SK-N-SH treated with all-trans-retinoic acid at 6 μM for 48 hours (cell line): ENCODE measurements at regions not wholly inside any gene's neighbourhood (a gene's known extent, or its start where the extent isn't known, plus 50 kb on each side); places are given as distances from the start of the nearest gene placed in this dataset.

Experiments
- ATAC-seq: fragments of 200-7000 bp; cut with Tn5 transposase; 3 replicates; pipeline ENCODE4 v1.9.1; 2020; ENCODE audit warnings: mild to moderate bottlenecking, moderate library complexity
- ARNTL ChIP-seq: fragments of 450-650 bp; formaldehyde crosslinking; IDR thresholded peaks from 2 replicates; pipeline ENCODE4 v1.5.0; 2020; ENCODE audit warnings: low read depth, mild to moderate bottlenecking, moderate library complexity, borderline replicate concordance
- BACH2 ChIP-seq: fragments of 250-450 bp; sonication (Bioruptor Pico); IDR thresholded peaks from 2 replicates; pipeline ENCODE4 v1.9.0; 2021; ENCODE audit warnings: mild to moderate bottlenecking, borderline replicate concordance
- CSDC2 ChIP-seq: fragments of 250-450 bp; sonication (Bioruptor Pico); IDR thresholded peaks from 2 replicates; pipeline ENCODE4 v1.5.0; 2020; ENCODE audit warnings: mild to moderate bottlenecking, moderate library complexity
- ESRRG ChIP-seq: fragments of 250-450 bp; sonication (Bioruptor Pico); IDR thresholded peaks from 2 replicates; pipeline ENCODE4 v1.6.1; 2021; ENCODE audit warnings: mild to moderate bottlenecking
- ISL1 ChIP-seq: fragments of 250-450 bp; sonication (Bioruptor Pico); IDR thresholded peaks from 2 replicates; pipeline ENCODE4 v2.1.2; 2022; ENCODE audit warnings: mild to moderate bottlenecking, moderate library complexity
- OSR1 ChIP-seq: fragments of 250-450 bp; sonication (Bioruptor Pico); IDR thresholded peaks from 2 replicates; pipeline ENCODE4 v1.8.0; 2022; ENCODE audit warnings: moderate library complexity, mild to moderate bottlenecking, inconsistent platforms
- RARB ChIP-seq: fragments of 250-450 bp; sonication (Bioruptor Pico); IDR thresholded peaks from 2 replicates; pipeline ENCODE4 v1.8.0; 2021; ENCODE audit warnings: mild to moderate bottlenecking, moderate library complexity
- SNAI2 ChIP-seq: fragments of 250-450 bp; sonication (Bioruptor Pico); IDR thresholded peaks from 2 replicates; pipeline ENCODE4 v1.5.0; 2020; ENCODE audit warnings: mild to moderate bottlenecking, moderate library complexity
- TCF4 ChIP-seq: fragments of 250-450 bp; sonication (Bioruptor Pico); IDR thresholded peaks from 2 replicates; pipeline ENCODE4 v1.8.0; 2021; ENCODE audit warnings: mild to moderate bottlenecking, moderate library complexity, borderline replicate concordance
- TOX ChIP-seq: fragments of 250-450 bp; sonication (Bioruptor Pico); IDR thresholded peaks from 2 replicates; pipeline ENCODE4 v1.8.0; 2021; ENCODE audit warnings: mild to moderate bottlenecking, moderate library complexity, borderline replicate concordance
- ZC3H10 ChIP-seq: fragments of 250-450 bp; sonication (Bioruptor Pico); IDR thresholded peaks from 2 replicates; pipeline ENCODE4 v1.5.1; 2021; ENCODE audit warnings: mild to moderate bottlenecking, moderate library complexity
- ZFP3 ChIP-seq: fragments of 250-450 bp; sonication (Bioruptor Pico); IDR thresholded peaks from 2 replicates; pipeline ENCODE4 v1.5.0; 2020; ENCODE audit warnings: mild to moderate bottlenecking, moderate library complexity
- ZFP30 ChIP-seq: fragments of 450-650 bp; formaldehyde crosslinking; IDR thresholded peaks from 2 replicates; pipeline ENCODE4 v1.5.0; 2022; ENCODE audit warnings: mild to moderate bottlenecking, moderate library complexity
- ZNF565 ChIP-seq: fragments of 450-650 bp; formaldehyde crosslinking; conservative IDR thresholded peaks from 2 replicates; pipeline ENCODE4 v1.5.0; 2020; ENCODE audit warnings: low read depth, mild to moderate bottlenecking, moderate library complexity
- ZNF70 ChIP-seq: fragments of 450-650 bp; formaldehyde crosslinking; IDR thresholded peaks from 2 replicates; pipeline ENCODE4 v1.5.0; 2020; ENCODE audit warnings: mild to moderate bottlenecking, moderate library complexity
- ZNF8 ChIP-seq: fragments of 450-650 bp; formaldehyde crosslinking; IDR thresholded peaks from 2 replicates; pipeline ENCODE4 v1.5.0; 2020; ENCODE audit warnings: mild to moderate bottlenecking, moderate library complexity
- TF ChIP-seq, protein P1 (sequence below): fragments of 250-450 bp; sonication (Bioruptor Pico); IDR thresholded peaks from 2 replicates; pipeline ENCODE4 v1.8.0; 2020; ENCODE audit warnings: mild to moderate bottlenecking, moderate library complexity, borderline replicate concordance
- TF ChIP-seq, protein P2 (sequence below): fragments of 250-450 bp; sonication (Bioruptor Pico); IDR thresholded peaks from 2 replicates; pipeline ENCODE4 v1.8.0; 2021; ENCODE audit warnings: low read depth, mild to moderate bottlenecking, moderate library complexity, borderline replicate concordance
- TF ChIP-seq, protein P3 (sequence below): fragments of 250-450 bp; sonication (Bioruptor Pico); IDR thresholded peaks from 2 replicates; pipeline ENCODE4 v1.5.1; 2020; ENCODE audit warnings: low read depth, mild to moderate bottlenecking, moderate library complexity
- TF ChIP-seq, protein P4 (sequence below): fragments of 250-450 bp; sonication (Bioruptor Pico); IDR thresholded peaks from 2 replicates; pipeline ENCODE4 v1.5.1; 2021; ENCODE audit warnings: mild to moderate bottlenecking, moderate library complexity

DNA sequence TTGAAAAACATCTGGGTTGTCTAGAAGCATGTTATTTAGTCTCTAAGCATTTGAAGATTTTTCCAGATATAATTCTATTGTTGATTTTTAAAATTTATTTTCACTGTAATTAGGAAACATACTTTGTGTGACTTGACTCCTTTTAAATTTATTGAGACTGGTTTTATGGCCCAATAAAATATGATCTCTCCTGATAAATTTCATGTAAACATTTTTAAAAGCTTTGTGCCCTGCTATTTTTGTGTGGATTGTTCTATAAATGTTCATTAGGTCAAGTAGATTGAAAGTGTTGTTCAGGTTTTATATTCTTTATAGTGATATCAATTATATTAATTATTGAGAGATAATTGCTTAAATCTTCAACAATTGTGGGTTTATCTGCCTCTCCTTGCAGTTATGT lies 105.4 kb downstream of the RFX6 start:
- no peak for ATAC-seq
- TF ChIP-seq RARB (CRISPR knock-in tag) (no peak), SNAI2 (CRISPR knock-in tag) (no peak), CSDC2 (CRISPR knock-in tag) (no peak), ESRRG (CRISPR knock-in tag) (no peak), ZFP30 (CRISPR knock-in tag) (no peak), ZNF8 (CRISPR knock-in tag) (no peak), ZC3H10 (CRISPR knock-in tag) (no peak), ARNTL (CRISPR knock-in tag) (no peak)
- TF ChIP-seq, protein P1, sequence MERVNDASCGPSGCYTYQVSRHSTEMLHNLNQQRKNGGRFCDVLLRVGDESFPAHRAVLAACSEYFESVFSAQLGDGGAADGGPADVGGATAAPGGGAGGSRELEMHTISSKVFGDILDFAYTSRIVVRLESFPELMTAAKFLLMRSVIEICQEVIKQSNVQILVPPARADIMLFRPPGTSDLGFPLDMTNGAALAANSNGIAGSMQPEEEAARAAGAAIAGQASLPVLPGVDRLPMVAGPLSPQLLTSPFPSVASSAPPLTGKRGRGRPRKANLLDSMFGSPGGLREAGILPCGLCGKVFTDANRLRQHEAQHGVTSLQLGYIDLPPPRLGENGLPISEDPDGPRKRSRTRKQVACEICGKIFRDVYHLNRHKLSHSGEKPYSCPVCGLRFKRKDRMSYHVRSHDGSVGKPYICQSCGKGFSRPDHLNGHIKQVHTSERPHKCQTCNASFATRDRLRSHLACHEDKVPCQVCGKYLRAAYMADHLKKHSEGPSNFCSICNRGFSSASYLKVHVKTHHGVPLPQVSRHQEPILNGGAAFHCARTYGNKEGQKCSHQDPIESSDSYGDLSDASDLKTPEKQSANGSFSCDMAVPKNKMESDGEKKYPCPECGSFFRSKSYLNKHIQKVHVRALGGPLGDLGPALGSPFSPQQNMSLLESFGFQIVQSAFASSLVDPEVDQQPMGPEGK (CRISPR knock-in tag): no peak
- TF ChIP-seq, protein P2, sequence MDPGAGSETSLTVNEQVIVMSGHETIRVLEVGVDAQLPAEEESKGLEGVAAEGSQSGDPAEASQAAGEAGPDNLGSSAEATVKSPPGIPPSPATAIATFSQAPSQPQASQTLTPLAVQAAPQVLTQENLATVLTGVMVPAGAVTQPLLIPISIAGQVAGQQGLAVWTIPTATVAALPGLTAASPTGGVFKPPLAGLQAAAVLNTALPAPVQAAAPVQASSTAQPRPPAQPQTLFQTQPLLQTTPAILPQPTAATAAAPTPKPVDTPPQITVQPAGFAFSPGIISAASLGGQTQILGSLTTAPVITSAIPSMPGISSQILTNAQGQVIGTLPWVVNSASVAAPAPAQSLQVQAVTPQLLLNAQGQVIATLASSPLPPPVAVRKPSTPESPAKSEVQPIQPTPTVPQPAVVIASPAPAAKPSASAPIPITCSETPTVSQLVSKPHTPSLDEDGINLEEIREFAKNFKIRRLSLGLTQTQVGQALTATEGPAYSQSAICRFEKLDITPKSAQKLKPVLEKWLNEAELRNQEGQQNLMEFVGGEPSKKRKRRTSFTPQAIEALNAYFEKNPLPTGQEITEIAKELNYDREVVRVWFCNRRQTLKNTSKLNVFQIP (CRISPR knock-in tag): no peak
- TF ChIP-seq, protein P3, sequence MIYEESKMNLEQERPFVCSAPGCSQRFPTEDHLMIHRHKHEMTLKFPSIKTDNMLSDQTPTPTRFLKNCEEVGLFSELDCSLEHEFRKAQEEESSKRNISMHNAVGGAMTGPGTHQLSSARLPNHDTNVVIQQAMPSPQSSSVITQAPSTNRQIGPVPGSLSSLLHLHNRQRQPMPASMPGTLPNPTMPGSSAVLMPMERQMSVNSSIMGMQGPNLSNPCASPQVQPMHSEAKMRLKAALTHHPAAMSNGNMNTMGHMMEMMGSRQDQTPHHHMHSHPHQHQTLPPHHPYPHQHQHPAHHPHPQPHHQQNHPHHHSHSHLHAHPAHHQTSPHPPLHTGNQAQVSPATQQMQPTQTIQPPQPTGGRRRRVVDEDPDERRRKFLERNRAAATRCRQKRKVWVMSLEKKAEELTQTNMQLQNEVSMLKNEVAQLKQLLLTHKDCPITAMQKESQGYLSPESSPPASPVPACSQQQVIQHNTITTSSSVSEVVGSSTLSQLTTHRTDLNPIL: no peak
- TF ChIP-seq, protein P4, sequence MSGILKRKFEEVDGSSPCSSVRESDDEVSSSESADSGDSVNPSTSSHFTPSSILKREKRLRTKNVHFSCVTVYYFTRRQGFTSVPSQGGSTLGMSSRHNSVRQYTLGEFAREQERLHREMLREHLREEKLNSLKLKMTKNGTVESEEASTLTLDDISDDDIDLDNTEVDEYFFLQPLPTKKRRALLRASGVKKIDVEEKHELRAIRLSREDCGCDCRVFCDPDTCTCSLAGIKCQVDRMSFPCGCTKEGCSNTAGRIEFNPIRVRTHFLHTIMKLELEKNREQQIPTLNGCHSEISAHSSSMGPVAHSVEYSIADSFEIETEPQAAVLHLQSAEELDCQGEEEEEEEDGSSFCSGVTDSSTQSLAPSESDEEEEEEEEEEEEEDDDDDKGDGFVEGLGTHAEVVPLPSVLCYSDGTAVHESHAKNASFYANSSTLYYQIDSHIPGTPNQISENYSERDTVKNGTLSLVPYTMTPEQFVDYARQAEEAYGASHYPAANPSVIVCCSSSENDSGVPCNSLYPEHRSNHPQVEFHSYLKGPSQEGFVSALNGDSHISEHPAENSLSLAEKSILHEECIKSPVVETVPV (CRISPR knock-in tag): no peak

DNA sequence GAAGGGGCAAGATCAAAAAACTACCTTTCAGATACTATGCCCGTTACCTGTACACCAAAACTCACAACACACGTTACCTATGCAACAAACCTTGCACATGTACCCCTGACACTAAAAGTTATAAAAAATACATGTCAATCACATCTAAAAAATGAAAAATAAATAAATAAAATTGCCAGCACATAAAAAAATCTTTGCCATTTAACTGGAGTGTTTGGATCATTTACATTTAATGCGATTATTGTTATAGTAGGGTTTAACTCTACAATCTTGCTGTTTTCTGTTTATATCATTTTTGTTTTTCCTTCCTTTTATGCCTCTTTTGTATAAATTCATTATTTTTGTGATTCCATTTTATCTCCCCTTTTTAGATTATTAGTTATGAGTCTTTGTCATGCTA lies 106.3 kb downstream of the RFX6 start:
- no peak for ATAC-seq
- TF ChIP-seq ZNF70: no peak
- TF ChIP-seq, protein P3: no peak
- TF ChIP-seq ZNF565: no peak
- TF ChIP-seq, protein P2 (CRISPR knock-in tag): no peak
- TF ChIP-seq SNAI2 (CRISPR knock-in tag): no peak
- no peak for TF ChIP-seq OSR1 (CRISPR knock-in tag)
- no peak for TF ChIP-seq TCF4
- TF ChIP-seq ZNF8 (CRISPR knock-in tag): no peak
- no peak for TF ChIP-seq BACH2 (CRISPR knock-in tag)
- no peak for TF ChIP-seq TOX
- TF ChIP-seq, protein P4 (CRISPR knock-in tag): no peak
- no peak for TF ChIP-seq ARNTL (CRISPR knock-in tag)
- no peak for TF ChIP-seq CSDC2 (CRISPR knock-in tag)
- TF ChIP-seq ISL1: no peak
- no peak for TF ChIP-seq ZFP3 (CRISPR knock-in tag)
- TF ChIP-seq RARB (CRISPR knock-in tag): no peak
- TF ChIP-seq, all 23 proteins: peak for 0

DNA sequence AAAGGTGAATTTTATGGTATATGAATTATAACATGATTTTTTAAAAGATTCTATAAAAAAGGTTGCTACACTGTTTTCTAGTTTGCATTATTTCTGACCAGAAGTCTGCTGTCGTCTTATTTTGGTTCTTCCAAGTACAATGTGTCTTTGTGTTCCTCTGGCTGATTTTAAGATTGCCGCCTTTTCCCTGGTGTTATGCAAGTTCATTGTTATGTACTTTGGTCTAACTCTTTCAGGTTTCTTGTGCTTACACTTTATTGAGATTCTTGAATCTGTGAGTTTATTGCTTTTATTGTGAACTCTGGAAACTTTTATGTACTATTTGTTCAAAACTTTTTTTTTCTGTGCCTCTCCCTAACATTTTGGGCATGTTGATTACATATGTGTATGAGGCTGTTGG lies 109.8 kb downstream of the RFX6 start:
- ATAC-seq: no peak
- no peak for TF ChIP-seq ISL1
- TF ChIP-seq BACH2 (CRISPR knock-in tag): no peak
- no peak for TF ChIP-seq ZNF8 (CRISPR knock-in tag)
- TF ChIP-seq ZNF565: no peak
- no peak for TF ChIP-seq TCF4
- no peak for TF ChIP-seq ARNTL (CRISPR knock-in tag)
- no peak for TF ChIP-seq CSDC2 (CRISPR knock-in tag)
- TF ChIP-seq, protein P4 (CRISPR knock-in tag): no peak
- TF ChIP-seq, protein P3: no peak
- TF ChIP-seq, protein P2 (CRISPR knock-in tag): no peak
